Uterus (tissue), 2 donors: ENCODE measurements at regions not wholly inside any gene's neighbourhood (a gene's known extent, or its start where the extent isn't known, plus 50 kb on each side); places are given as distances from the start of the nearest gene placed in this dataset.

Experiments
- CTCF ChIP-seq, 4 experiments: fragments of 200-600 bp in 2 of 4; fragments of 450-650 bp in 2 of 4; sonication (generic) in 2 of 4; IDR thresholded peaks; one replicate each; pipeline ENCODE4 v1.5.1; 2016 to 2019; ENCODE audit warnings: antibody characterized with exemption in 4 of 4, mild to moderate bottlenecking in 2 of 4, moderate library complexity in 1 of 4
- POLR2A ChIP-seq, 2 donors: fragments of 450-650 bp; IDR thresholded peaks; one replicate each; pipeline ENCODE4 v1.6.1; 2016; ENCODE audit warnings: antibody characterized with exemption in 2 of 2, mild to moderate bottlenecking in 1 of 2, moderate library complexity in 1 of 2

- TF ChIP-seq CTCF (IDR thresholded peaks at IDR 0.05) (no peak), POLR2A (IDR thresholded peaks at IDR 0.05) (no peak)
Observed at GRCh38 chr22:23392420-23393121, 187.5 kb downstream of the IGLL1 start.
